ENCODE measurements at regions not wholly inside any gene's neighbourhood (a gene's known extent, or its start where the extent isn't known, plus 50 kb on each side); places are given as distances from the start of the nearest gene placed in this dataset.
"Not testable (repeated sequence)": the region's sequence is repeated elsewhere in the genome, so short reads cannot be mapped to it uniquely, and the experiment has no call there.

DNA sequence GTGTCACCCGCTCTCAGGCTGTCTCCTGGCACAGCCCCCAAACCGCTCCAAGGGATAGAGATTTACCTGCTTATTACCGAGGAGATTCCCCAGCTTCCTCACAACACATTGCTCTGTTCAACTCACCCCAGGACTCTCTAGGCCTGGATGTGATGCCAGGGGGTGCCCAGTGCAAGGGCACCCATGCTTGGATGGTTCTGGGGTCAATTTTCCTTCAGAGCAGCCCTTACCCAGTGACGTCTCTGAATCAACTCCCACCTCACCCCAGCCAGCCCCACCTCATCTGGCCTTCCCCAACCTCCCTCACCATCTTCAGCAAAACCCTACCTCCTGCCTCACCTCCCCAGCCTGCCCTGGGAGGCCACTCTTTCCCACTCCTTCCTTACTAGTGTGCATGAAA, 951.6 kb upstream of the ZNF722 start:
- Histone ChIP-seq H3K9me3 (peaks cover 3% of the 10 kb centered on the region), H3K27ac (no peak overlapping the region), H3K4me1 (no peaks in the 10 kb centered on the region), H3K36me3 (ENCODE audit: insufficient read depth in 1 of 2, low read depth in 1 of 2) (no peaks in the 10 kb centered on the region), H3K4me3 (no peak overlapping the region), H3K27me3 (ENCODE audit: insufficient read depth in 3 of 3, low read length in 2 of 3) (no peaks in the 10 kb centered on the region)
- DNase-seq (no peak), ATAC-seq (no peak)
- 73 to 81% (median 74%) methylated on average over 4 of the region's 4 CpGs for WGBS, 3 donors
- intact Hi-C loops (cut with DNase I) = no loop called here
- TF ChIP-seq, protein P1, sequence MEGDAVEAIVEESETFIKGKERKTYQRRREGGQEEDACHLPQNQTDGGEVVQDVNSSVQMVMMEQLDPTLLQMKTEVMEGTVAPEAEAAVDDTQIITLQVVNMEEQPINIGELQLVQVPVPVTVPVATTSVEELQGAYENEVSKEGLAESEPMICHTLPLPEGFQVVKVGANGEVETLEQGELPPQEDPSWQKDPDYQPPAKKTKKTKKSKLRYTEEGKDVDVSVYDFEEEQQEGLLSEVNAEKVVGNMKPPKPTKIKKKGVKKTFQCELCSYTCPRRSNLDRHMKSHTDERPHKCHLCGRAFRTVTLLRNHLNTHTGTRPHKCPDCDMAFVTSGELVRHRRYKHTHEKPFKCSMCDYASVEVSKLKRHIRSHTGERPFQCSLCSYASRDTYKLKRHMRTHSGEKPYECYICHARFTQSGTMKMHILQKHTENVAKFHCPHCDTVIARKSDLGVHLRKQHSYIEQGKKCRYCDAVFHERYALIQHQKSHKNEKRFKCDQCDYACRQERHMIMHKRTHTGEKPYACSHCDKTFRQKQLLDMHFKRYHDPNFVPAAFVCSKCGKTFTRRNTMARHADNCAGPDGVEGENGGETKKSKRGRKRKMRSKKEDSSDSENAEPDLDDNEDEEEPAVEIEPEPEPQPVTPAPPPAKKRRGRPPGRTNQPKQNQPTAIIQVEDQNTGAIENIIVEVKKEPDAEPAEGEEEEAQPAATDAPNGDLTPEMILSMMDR (IDR thresholded peaks at IDR 0.05) = no peak

DNA sequence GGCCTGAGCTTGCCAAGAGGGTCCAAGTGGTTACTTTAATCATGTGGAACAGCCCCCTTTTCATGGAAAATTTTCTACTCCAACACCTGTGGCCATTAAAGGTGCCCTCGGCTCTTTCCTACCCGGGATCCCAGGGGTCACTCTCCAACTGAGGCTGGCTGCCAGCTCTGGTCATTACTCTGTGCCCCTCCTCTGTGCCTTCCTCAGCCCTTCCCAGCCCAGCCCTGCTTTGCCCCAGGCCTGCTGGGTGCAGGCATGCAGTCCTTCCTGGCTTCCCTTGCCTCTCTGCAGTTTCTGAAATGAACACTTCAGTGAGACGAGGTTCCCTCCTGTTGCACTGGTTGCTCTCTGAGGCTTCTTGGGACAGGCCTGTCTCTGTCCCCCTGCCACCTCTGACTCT, 951.1 kb upstream of the ZNF722 start:
- TF ChIP-seq, protein P1 (IDR thresholded peaks at IDR 0.05) = no peak
- no peak overlapping the region for H3K4me3 ChIP-seq
- no peak for DNase-seq
- H3K27me3 ChIP-seq (ENCODE audit: insufficient read depth in 3 of 3, low read length in 2 of 3) = no peaks in the 10 kb centered on the region
- intact Hi-C loops (cut with DNase I) = no loop called here
- 71 to 75% (median 75%) methylated on average over 3 of the region's 3 CpGs for WGBS, 3 donors
- H3K4me1 ChIP-seq = no peaks in the 10 kb centered on the region
- no peaks in the 10 kb centered on the region for H3K36me3 ChIP-seq (ENCODE audit: insufficient read depth in 1 of 2, low read depth in 1 of 2)
- no peak for ATAC-seq
- H3K27ac ChIP-seq = no peak overlapping the region
- peaks cover 3% of the 10 kb centered on the region for H3K9me3 ChIP-seq

DNA sequence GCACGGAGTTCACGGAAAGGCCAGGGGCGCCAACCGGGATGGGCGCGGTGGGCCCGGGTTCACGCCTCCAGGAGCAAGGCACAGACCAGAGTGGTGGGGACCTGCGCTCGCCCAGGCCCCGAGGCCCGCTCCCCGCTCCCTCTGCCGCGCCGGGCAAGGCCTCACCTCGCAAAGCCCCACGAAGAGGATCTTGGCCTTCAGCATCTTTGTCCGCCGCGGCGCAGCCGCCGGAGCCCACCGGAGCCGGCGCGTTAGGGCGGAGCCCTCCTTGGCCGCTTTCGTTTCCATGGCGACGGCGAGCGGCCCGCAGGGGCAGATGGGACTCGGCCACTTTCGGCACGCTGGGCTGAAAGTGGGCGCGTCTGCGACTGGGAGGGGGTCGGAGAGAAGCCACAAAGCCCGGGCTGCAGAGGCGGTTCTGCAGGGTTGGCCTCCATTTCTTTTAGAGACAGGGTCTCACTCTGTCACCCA, 944.4 kb upstream of the ZNF722 start:
- ATAC-seq (no peak), DNase-seq (no peak)
- Histone ChIP-seq H3K4me1 (no peaks in the 10 kb centered on the region), H3K27ac (no peak overlapping the region), H3K4me3 (no peak overlapping the region), H3K9me3 (no peaks in the 10 kb centered on the region), H3K36me3 (ENCODE audit: insufficient read depth in 1 of 2, low read depth in 1 of 2) (no peaks in the 10 kb centered on the region), H3K27me3 (ENCODE audit: insufficient read depth in 3 of 3, low read length in 2 of 3) (peaks cover 0 to 2% (median 0%) of the 10 kb centered on the region in 3 donors)
- TF ChIP-seq, protein P1 (IDR thresholded peaks at IDR 0.05) = no peak
- WGBS, 3 donors = 43 to 60% (median 44%) methylated on average over 35 to 45 of the region's 45 CpGs
- intact Hi-C loops (cut with DNase I) = no loop called here

DNA sequence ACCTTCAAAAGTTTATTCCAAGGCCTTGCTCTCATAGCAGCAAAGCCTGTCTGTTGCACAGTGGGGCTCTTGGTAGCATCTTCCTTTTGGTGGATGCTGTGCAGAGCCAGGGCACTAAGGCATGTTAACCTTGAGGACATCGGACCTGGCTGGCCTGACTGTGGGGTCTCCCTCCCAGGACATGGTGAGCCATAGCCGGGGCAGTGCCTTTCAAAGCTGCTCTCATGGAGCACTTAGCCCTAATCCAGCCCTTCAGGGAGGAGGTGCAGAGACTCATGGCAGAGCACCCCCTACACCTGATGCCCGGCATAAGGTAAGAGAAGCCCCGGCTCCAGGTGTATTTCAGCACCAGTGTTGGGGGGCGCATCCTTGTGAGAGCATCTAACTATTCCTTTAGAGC, 941.4 kb upstream of the ZNF722 start:
- Histone ChIP-seq H3K36me3 (ENCODE audit: insufficient read depth in 1 of 2, low read depth in 1 of 2) (no peaks in the 10 kb centered on the region), H3K27me3 (ENCODE audit: insufficient read depth in 3 of 3, low read length in 2 of 3) (peaks cover 0 to 2% (median 0%) of the 10 kb centered on the region in 3 donors), H3K9me3 (no peaks in the 10 kb centered on the region), H3K4me1 (no peaks in the 10 kb centered on the region), H3K4me3 (no peak overlapping the region), H3K27ac (no peak overlapping the region)
- ATAC-seq (no peak), DNase-seq (no peak)
- 92 to 96% (median 94%) methylated on average over 5 of the region's 5 CpGs for WGBS, 3 donors
- intact Hi-C loops (cut with DNase I) = no loop called here
- TF ChIP-seq, protein P1 (IDR thresholded peaks at IDR 0.05) = no peak

GRCh38 chr7:63060701-63061100, 937.9 kb upstream of the ZNF722 start:
- H3K9me3 ChIP-seq; H3K36me3 ChIP-seq (ENCODE audit: insufficient read depth in 1 of 2, low read depth in 1 of 2); ATAC-seq; intact Hi-C loops (cut with DNase I); H3K27ac ChIP-seq; H3K4me1 ChIP-seq; H3K27me3 ChIP-seq (ENCODE audit: insufficient read depth in 3 of 3, low read length in 2 of 3); DNase-seq; H3K4me3 ChIP-seq: not testable (repeated sequence)
- WGBS, 3 donors = 72 to 80% (median 73%) methylated on average over 7 to 8 of the region's 9 CpGs

Measured in psoas muscle (tissue), 7 donors.